ENCODE measurements at regions not wholly inside any gene's neighbourhood (a gene's known extent, or its start where the extent isn't known, plus 50 kb on each side); places are given as distances from the start of the nearest gene placed in this dataset.

DNA sequence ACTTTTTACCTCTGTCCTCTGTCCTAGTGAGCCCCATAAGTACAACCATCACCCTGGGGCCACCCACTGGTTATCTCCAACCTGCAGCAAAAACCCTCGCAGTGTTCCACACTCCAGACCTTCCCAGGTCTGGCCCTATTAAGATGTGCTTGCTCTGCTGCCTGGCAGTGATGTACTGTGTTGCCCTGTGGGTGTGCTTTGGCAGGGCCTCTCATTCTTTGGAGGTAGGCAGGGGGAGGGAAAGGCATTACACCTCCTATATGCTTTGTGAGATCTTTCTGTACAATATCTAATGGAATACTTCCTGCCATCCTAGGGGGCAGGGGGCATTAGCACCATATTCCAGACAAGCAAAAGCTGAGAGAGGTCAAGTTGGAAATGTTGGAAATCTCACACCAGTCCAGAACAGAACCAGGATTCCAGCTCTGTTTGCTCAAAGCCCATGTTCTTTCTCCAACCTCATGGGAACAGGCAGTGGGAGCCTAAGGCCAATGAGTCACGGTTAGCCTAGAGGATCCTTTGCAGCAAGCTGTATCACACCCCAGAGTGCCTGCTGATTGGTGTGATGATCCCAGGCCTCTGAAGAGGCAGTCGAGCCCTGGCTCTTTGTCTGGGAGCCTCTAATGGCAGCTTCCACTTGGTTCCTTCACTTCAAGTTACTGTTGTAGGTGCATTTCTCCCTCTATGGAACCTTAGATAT is 59.7 kb upstream of the UBL3 start:
- DNase-seq (ENCODE audit: low read depth in 4 of 4, low spot score in 2 of 4) = no peak

DNA sequence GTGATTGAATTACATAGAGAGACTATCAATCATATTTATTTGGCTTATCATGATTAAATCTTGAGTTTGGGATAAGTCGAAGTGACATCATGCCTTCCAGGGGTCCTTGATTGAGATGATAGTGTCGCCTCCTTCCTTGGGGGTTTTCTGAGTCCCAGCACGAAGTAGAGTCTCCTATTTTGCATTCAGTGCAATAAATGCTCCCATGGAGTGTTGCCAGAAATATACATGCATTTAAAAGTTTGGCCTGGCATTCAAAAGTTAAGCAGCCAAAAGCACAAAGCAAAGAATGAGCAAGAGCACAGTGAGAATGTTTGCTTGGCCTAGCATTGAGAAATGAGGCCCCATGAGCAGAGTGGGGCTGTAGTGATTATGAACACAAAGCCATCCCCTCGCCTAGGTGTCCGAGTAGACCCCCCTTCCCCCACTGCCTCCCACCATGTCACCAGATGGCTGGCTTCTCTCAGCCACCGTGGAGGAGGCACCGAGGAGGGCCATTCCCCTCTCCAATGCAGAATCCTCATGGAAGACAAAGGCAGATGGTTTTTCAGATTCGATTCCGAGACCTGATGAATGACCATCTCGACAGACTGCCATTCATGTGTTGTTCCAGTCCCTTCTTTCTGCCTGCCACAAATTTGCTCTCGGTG is 58.8 kb upstream of the UBL3 start:
- no peak for DNase-seq (ENCODE audit: low read depth in 4 of 4, low spot score in 2 of 4)

DNA sequence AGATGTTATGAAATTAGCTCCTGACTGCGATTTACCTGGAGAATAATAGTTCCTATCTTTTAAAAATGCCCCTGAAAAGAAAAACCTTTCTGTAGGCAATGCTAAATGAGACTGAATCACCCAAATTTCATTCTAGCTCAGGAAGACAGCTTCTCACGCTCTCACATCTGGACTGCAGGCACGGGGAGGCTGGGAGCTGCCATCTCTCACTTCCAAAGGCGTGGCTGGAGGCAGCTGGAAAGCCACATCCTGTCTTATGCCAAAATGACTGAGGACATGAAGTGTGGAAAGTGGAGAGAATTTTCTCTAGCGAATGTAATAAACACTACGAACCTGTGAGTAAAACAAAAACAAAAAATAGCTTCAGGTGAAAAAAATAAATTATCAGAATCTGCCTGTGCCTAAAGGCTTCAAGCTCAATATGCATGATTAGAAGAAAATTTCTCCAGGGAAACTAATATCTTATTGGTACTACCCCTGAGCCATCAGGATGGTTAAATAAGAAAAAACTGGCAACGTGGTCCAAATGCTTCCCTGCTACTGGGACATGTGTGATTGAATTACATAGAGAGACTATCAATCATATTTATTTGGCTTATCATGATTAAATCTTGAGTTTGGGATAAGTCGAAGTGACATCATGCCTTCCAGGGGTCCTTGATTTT is 58.1 kb upstream of the UBL3 start:
- no peak for DNase-seq (ENCODE audit: low read depth in 4 of 4, low spot score in 2 of 4)

DNA sequence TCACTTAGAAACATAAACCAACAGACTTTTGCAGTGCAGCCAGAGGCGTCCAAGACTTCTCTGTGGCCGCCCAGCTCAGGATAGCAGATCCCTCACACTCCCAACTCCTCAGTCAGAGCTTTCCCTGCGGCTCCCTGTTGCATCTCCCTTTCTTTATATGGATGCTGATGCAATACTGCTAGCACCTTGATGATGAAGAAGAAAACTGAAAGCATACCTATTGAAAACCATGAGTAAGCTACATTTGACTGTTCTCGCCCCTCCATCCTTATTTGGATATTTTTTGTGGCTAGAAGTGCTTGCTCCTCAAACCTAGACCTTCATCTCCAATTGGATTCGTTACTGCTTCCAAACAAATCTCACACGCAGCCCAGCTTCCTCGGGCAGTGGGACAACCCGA is 57.3 kb upstream of the UBL3 start:
- DNase-seq (ENCODE audit: low read depth in 4 of 4, low spot score in 2 of 4) = no peak

DNA sequence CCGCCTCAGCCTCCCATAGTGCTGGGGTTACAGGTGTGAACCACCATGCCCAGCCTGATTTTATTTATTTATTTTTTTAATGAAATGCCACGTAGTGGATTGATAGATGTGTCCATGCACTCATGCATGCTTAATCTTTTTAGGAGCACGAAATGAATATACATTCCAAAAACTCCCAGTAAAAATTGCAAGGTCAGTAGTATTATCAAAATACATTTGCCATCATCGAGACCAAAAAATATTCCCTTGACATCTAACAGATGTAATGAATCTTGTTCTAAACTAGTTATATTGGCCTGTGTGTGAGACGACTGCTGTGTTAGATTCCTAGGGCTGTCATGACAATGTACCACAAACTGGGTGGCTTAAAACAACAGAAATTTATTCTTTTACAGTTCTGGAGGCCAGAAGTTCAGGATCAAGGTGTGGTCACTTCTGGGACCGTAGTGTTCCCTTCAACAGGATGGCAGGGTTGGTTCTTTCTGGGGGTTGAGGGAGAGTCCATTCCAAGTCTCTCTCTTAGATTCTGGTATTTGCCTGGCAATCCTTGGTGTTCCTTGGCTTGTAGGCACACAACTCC is 56.1 kb upstream of the UBL3 start:
- no peak for DNase-seq (ENCODE audit: low read depth in 4 of 4, low spot score in 2 of 4)

DNA sequence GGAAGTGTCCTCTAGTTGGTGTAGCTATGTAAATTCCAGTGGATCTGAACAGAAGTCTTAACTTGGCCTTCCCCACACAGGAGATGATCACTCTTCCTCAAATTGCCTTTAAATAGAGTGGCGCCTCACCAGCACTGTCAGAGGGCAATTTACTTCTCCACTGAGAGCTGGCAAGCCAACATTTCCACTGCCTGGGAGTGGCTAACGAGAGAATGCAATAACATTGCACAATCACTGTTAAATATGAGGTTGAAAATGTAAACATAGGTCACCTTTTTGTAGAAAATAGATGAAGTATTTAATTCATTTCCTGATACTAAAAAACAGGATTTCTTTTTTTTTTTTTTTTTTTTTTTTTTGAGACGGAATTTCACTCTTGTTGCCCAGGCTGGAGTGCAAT is 55.4 kb upstream of the UBL3 start:
- DNase-seq (ENCODE audit: low read depth in 4 of 4, low spot score in 2 of 4) = no peak

DNA sequence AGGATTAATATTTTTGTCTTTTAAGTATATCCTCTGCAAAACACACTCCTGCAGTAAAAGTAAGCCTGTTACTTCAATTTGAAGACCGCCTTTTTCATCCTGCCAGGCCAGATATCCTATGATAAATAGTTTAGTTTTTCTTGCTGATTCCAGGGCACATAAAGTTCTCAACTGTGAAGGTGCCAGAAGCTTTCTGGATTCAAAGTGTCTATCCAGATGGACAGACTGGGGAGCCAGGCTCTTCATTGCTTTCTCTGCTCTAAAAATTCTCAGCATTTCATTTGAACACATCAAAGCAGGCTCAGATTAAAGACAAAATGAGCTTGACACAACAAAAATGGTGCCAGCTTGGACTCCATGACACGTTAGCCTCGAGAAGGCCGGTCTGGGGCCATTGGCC is 53.6 kb upstream of the UBL3 start:
- no peak for DNase-seq (ENCODE audit: low read depth in 4 of 4, low spot score in 2 of 4)

DNA sequence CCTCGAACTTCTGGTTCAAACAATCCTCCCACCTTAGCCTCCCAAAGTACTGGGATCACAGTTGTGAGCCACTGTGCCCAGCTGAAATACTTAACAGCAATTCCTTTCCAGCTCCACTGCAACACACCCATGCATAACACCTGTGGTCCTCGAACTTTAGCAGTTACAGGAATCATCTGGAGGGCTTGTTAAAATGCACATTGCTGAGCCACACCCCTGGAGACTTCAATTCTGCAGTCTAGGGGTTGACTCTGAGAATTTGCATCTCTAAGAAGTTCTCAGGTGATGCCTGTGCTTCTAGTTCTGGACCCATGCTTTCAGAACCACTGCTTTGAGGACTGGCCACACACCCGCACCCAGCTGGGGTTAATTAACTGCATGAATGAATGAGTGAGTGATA is 53.1 kb upstream of the UBL3 start:
- DNase-seq (ENCODE audit: low read depth in 4 of 4, low spot score in 2 of 4) = no peak

DNA sequence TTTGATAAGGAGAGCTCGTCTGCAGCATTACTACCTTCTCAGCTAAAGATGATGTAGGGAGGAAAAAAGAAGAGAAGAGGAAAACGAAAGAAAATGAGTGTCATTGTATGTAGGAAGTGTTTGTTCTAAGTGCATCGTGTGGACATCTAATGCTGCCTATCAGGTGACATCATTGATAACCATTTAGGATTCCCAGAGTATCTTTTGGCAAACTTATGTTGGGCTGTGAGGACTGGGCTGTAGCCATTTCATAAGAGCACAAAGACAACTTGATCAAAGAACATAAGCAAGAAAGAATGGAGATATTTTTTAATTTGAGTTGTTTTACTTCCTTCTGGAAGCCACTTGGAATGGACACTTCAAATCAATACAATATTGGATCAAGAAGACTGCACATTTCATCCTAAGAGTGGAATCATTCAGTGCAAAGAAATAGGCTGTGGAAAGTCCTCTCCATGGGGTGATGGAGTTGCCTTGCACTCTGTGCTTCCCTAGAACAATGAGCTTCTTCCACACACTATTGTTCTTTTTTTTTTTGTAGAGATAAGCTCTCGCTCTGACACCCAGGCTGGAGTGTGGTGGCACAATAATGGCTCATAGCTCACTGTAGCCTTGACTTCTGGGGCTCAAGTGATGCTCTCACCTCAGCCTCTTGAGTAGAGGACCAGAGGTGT is 52.4 kb upstream of the UBL3 start:
- DNase-seq (ENCODE audit: low read depth in 4 of 4, low spot score in 2 of 4) = no peak

DNA sequence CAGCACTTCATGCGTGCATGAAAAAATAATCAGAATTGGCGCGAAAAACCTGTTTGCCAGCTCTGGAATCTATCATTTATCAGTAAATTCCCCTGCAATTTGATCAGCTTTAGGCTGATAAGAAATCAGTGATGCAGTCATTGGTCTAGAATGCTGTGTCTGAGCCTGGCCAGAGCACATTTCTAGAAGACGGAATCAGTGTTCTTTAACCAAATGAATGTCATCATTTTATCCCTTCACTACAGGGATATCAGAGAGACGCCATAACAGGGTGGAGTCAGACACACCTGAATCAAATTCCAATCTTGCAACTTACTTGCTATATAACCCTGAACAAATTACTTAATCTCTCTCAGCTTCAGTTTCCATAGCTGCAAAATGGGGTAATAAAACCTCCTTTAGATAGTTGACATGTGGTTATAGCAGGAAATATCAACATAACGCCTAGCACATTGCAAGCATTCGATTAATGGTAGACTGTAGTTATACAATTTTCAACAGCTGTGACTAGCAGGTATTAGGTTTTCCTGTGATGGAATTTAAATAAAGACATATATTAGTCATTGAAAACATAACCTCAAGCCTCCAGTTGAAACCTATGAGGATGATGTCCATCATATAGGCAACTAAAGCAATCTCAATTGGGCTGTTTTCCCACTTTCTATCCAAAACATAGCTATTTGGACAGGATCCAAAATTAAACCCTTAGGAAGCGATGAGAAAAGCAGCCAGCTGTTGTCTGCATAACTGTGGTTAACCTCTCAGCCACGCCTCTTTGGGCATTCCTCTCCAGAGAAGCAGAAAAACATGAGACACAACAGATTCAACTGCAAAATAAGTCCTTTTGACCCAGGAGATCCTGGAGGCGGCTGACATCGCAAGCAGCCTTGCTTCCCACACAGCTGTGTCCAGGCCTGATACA is 51.6 kb upstream of the UBL3 start:
- DNase-seq (ENCODE audit: low read depth in 4 of 4, low spot score in 2 of 4) = no peak
